OCI-LY7 (cell line): ENCODE measurements at regions not wholly inside any gene's neighbourhood (a gene's known extent, or its start where the extent isn't known, plus 50 kb on each side); places are given as distances from the start of the nearest gene placed in this dataset.

ENCODE experiments used
- CTCF ChIP-seq: fragments of 200-600 bp; sonication (generic); conservative IDR thresholded peaks from 2 replicates; pipeline ENCODE4 v1.5.1; 2014; ENCODE audit warnings: mild to moderate bottlenecking, antibody characterized with exemption, low read length, moderate library complexity, mixed read lengths
- EZH2phosphoT487 ChIP-seq: fragments of 200-600 bp; sonication (generic); IDR thresholded peaks from 2 replicates; pipeline ENCODE4 v1.6.1; 2018; ENCODE audit warnings: low read depth, borderline replicate concordance, mild to moderate bottlenecking, mixed run types, antibody characterized with exemption, low read length, moderate library complexity, mixed read lengths

- TF ChIP-seq CTCF (no peak), EZH2phosphoT487 (no peak)
Observed at GRCh38 chr5:173391031-173391430, 62.8 kb upstream of the STC2 start.
